KG1 (cell line): ENCODE measurements at regions not wholly inside any gene's neighbourhood (a gene's known extent, or its start where the extent isn't known, plus 50 kb on each side); places are given as distances from the start of the nearest gene placed in this dataset.

Experiments
- DNase-seq: peaks from one replicate; lab custom pipeline; 2025; lab: John Stamatoyannopoulos, UW

- no peak for DNase-seq
Measured at GRCh38 chr2:8044046-8044594, 637.7 kb upstream of the ID2 start.

GRCh38 chr2:8045081-8045614 lies 636.7 kb upstream of the ID2 start:
- no peak for DNase-seq

- DNase-seq, result no peak
Measured at GRCh38 chr2:8046849-8047248, 635.0 kb upstream of the ID2 start.

- DNase-seq, result no peak
Measured at GRCh38 chr2:8049176-8049575, 632.7 kb upstream of the ID2 start.

- DNase-seq, result no peak
Measured at GRCh38 chr2:8049851-8050571, 631.8 kb upstream of the ID2 start.

GRCh38 chr2:8053216-8053615 lies 628.6 kb upstream of the ID2 start:
- no peak for DNase-seq

- no peak for DNase-seq
Measured at GRCh38 chr2:8054070-8054469, 627.8 kb upstream of the ID2 start.

GRCh38 chr2:8058652-8059051 lies 623.2 kb upstream of the ID2 start:
- peak; percentile 15 for DNase-seq

GRCh38 chr2:8059255-8059654 lies 622.6 kb upstream of the ID2 start:
- DNase-seq, result no peak

GRCh38 chr2:8059794-8060193 lies 622.1 kb upstream of the ID2 start:
- DNase-seq, result no peak

GRCh38 chr2:8061219-8061618 lies 620.6 kb upstream of the ID2 start:
- DNase-seq, result no peak

GRCh38 chr2:8064603-8065002 lies 617.3 kb upstream of the ID2 start:
- DNase-seq, result no peak

GRCh38 chr2:8065191-8065590 lies 616.7 kb upstream of the ID2 start:
- no peak for DNase-seq

GRCh38 chr2:8067784-8068336 lies 614.0 kb upstream of the ID2 start:
- DNase-seq, result no peak

- DNase-seq, result no peak
Measured at GRCh38 chr2:8072907-8073306, 608.9 kb upstream of the ID2 start.

- DNase-seq, result no peak
Measured at GRCh38 chr2:8073916-8074315, 607.9 kb upstream of the ID2 start.

GRCh38 chr2:8076448-8077342 lies 605.2 kb upstream of the ID2 start:
- DNase-seq, result no peak

GRCh38 chr2:8078705-8079104 lies 603.2 kb upstream of the ID2 start:
- DNase-seq, result no peak

- DNase-seq, result no peak
Measured at GRCh38 chr2:8080063-8080462, 601.8 kb upstream of the ID2 start.

- no peak for DNase-seq
Measured at GRCh38 chr2:8081130-8081529, 600.7 kb upstream of the ID2 start.

- DNase-seq, result no peak
Measured at GRCh38 chr2:8082840-8083239, 599.0 kb upstream of the ID2 start.

GRCh38 chr2:8086357-8086756 lies 595.5 kb upstream of the ID2 start:
- DNase-seq, result no peak
